ENCODE measurements at regions not wholly inside any gene's neighbourhood (a gene's known extent, or its start where the extent isn't known, plus 50 kb on each side); places are given as distances from the start of the nearest gene placed in this dataset.

DNA sequence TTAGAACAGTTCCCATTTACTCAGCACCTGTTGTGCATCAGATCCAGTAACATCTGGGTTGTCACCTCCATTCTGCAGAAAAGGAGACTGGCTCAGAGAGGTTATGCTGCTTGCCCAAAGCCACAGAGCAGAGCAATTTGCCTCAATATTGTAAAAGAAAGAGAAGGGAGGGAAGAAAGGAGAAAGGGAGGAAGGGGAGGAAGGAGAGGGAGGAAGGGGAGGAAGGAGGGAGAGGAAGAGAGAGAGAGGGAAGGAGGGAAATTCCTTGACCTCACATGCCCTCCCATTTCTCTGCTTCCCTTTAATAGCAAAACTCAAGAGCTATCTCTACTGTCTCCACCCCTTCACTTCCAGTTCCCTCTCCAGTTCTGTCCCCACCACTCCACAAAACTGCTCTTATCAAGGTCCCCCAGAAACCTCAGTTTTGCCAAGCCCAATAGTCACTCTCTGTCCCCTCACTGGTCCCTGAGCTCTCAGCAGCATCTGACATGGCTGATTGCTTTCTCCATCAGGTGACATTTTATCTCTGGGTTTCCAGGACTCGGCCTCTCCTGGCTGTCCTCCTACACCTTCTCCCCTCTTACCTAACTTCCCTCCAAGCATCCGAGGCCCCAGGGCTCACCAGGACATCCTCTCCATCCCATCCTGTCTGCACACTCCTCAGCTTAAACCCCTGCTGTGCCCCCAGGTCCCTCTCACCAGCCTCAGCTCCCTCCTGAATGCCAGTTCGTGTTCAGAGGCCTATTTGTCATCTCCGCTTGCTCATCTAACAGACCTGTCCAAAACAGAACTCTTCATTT lies 104.7 kb upstream of the LINGO1 start:
- TF ChIP-seq CTCF (conservative IDR thresholded peaks at IDR 0.05; ENCODE audit: low read depth), result no peak
- CTCF ChIA-PET, result no interaction called here
- H3K27ac ChIP-seq, result no peak overlapping the region
- no peak for DNase-seq (ENCODE audit: low spot score)
- POLR2A ChIA-PET (ENCODE audit: low non-redundant PET), result no interaction called here

DNA sequence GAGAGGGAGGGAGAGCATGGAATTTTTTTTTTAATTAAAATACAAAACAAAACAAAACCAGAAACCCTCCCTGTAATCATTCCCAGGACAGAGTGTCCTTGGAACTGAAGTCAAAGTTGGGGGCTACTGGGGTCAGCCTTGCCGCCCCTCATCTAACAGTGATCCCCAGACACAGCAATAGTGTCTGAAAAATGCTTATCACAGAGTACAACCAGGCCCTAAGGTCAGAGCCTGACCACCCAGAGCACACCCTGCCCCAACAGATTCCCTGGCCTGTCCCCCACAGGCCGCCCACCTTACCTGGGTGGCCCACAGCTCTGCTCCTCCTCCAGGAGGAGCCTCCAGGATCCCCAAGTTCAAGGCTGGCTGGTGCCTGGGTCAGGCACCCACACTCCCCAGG lies 101.6 kb upstream of the LINGO1 start:
- CTCF ChIA-PET, result no interaction called here

DNA sequence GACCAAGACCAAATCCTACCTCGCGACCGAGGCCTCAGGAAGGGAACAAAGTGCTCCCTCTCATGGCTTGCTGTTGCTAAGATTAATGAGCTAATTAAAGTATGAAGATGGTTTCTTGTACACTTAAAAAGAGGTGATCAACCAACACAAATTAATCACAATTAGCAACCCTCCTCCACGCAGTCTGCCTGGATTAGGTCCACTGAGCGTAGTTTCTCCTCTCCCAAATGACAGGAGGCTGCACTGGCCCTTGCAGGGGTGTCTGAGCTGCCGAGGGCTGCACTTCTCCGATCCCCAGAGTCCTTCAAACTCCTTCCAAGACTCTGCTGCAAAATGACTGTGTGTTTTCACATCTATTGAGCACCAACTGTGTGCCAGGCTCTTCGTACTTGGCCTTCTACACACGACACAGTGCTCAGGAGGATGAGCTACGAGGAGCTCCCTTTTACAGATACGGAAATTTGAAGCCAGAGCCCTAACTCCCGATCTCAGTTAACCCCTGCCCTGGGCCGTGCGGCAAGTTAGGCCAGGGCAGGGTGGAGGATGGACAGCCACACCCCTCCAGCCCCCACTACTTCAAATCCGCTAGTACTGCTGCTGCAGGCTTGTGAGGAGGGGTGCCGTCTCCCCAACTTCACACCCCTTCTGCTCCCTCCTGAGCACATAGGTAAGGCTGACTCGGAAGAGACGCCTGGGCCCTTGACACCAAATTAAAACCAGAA lies 101.0 kb upstream of the LINGO1 start:
- ChIA-PET POLR2A (ENCODE audit: low non-redundant PET) (no interaction called here), CTCF (no interaction called here)
- no peak overlapping the region for H3K27ac ChIP-seq
- TF ChIP-seq CTCF (conservative IDR thresholded peaks at IDR 0.05; ENCODE audit: low read depth), result no peak
- no peak for DNase-seq (ENCODE audit: low spot score)

More for the DNA sequence above, 101.6 kb upstream of the LINGO1 start:
- POLR2A ChIA-PET (ENCODE audit: low non-redundant PET), result no interaction called here
- no peak for TF ChIP-seq CTCF (conservative IDR thresholded peaks at IDR 0.05; ENCODE audit: low read depth)
- no peak overlapping the region for H3K27ac ChIP-seq
- DNase-seq (ENCODE audit: low spot score), result no peak

DNA sequence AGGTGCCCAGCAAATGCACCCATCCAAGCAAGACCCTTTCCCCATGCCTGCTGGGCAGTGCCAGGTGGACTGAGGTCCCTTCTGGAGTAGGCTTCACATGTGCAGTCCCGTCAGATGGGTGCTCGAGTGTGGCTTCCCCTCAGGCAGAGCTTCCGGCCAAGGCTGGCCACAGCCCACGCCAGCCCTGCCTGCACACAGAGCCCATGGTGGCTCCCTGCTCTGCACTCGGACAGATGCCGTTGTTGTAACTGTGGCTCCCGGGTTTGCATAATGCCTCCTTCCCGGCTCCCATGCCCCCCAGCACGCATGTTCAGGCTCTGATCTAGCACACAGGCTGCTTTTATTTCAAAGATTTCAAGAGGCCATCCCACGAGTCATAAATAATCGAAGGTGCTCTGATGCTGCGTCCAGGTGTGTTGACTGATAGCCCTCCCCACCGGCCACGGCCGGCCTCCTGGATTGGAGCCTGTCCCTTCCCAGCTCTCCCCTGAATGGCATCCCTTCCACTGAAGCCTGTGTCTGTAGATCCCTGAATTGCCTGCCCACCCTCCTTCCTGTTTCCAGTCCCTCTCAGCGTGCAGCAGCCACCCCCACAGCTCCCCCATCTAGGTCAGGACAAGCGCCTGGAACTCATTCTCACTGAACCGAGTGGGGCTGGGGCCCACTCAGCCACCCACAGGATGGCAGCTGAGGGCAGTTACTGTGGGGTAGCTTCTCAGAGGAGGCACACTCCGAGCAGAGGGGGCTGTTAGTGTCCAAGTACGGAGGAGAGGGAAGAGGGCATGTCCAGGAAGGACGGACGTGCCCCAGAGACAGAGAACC lies 100.0 kb upstream of the LINGO1 start:
- POLR2A ChIA-PET (ENCODE audit: low non-redundant PET), result no interaction called here
- no peak for TF ChIP-seq CTCF (conservative IDR thresholded peaks at IDR 0.05; ENCODE audit: low read depth)

DNA sequence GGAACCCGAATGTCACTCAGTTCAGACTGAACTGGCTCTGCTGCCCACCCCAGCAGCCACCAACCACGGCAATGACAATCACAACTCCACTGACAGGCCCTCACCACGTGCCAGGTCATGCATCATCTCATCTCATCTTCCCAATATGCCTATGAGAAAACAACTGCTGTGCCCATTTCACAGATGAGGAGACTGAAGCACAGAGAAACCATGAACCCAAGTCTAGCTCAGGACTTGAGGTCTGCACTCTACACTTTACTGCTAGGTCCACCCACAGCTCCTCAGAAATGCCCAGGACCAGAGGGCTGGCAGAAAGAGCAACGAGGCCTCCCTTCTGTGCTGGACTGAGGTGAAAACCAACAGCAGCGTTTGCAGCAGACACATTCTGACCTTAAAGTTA lies 99.2 kb upstream of the LINGO1 start:
- no peak for TF ChIP-seq CTCF (conservative IDR thresholded peaks at IDR 0.05; ENCODE audit: low read depth)
- no peak for DNase-seq (ENCODE audit: low spot score)
- ChIA-PET POLR2A (ENCODE audit: low non-redundant PET) (no interaction called here), CTCF (no interaction called here)
- H3K27ac ChIP-seq, result no peak overlapping the region

More for the DNA sequence above, 100.0 kb upstream of the LINGO1 start:
- CTCF ChIA-PET, result interaction anchor here (0.7 kb wide), 1 partner anchor 88 kb away, joined by 3 read pairs; no protein-coding TSS in a partner anchor
- no peak overlapping the region for H3K27ac ChIP-seq
- DNase-seq (ENCODE audit: low spot score), result no peak

- no peak for TF ChIP-seq CTCF (conservative IDR thresholded peaks at IDR 0.05; ENCODE audit: low read depth)
- ChIA-PET CTCF (no interaction called here), POLR2A (ENCODE audit: low non-redundant PET) (no interaction called here)
- DNase-seq (ENCODE audit: low spot score), result no peak
- H3K27ac ChIP-seq, result no peak overlapping the region
Observed at GRCh38 chr15:77731067-77731466, 98.4 kb upstream of the LINGO1 start.

Data from RWPE1 (cell line).